ENCODE measurements at regions not wholly inside any gene's neighbourhood (a gene's known extent, or its start where the extent isn't known, plus 50 kb on each side); places are given as distances from the start of the nearest gene placed in this dataset.

GRCh38 chr18:22709288-22710060 lies 223.7 kb upstream of the RBBP8 start:
- no peak for TF ChIP-seq CTCF (IDR thresholded peaks at IDR 0.05; ENCODE audit: low read length)
- TF ChIP-seq EZH2 (IDR thresholded peaks at IDR 0.05; ENCODE audit: borderline replicate concordance, low read length), result no peak
